H9 (cell line): ENCODE measurements at regions not wholly inside any gene's neighbourhood (a gene's known extent, or its start where the extent isn't known, plus 50 kb on each side); places are given as distances from the start of the nearest gene placed in this dataset.

ENCODE experiments used
- DNase-seq: peaks from one replicate; pipeline ENCODE4 v3.0.0-alpha.2; 2017
- H2AFZ ChIP-seq: one replicate; pipeline ENCODE4 v1.6.1; 2013; ENCODE audit warnings: mild to moderate bottlenecking, low read length, control low read depth, moderate library complexity
- H2AK5ac ChIP-seq: 2 replicates; pipeline ENCODE4 v1.6.1; 2013; ENCODE audit warnings: low read length, control low read depth, mixed read lengths; ENCODE audit not compliant: insufficient read length
- H2BK120ac ChIP-seq: one replicate; pipeline ENCODE4 v1.6.1; 2013; ENCODE audit warnings: low read depth, mild to moderate bottlenecking, low read length, control low read depth, inconsistent platforms; ENCODE audit not compliant: poor library complexity, severe bottlenecking
- H2BK12ac ChIP-seq: 2 replicates; pipeline ENCODE4 v1.6.1; 2013; ENCODE audit warnings: low read length, control low read depth, mixed read lengths, low read depth; ENCODE audit not compliant: insufficient read length
- H2BK15ac ChIP-seq: 2 replicates; pipeline ENCODE4 v1.6.1; 2013; ENCODE audit warnings: low read depth, low read length, control low read depth
- H2BK20ac ChIP-seq: one replicate; pipeline ENCODE4 v1.6.1; 2013; ENCODE audit warnings: low read depth, mild to moderate bottlenecking, low read length, control low read depth, inconsistent platforms; ENCODE audit not compliant: poor library complexity, severe bottlenecking
- H2BK5ac ChIP-seq: 2 replicates; pipeline ENCODE4 v1.6.1; 2013; ENCODE audit warnings: low read length, control low read depth, mixed read lengths; ENCODE audit not compliant: insufficient read length
- H3K14ac ChIP-seq: 2 replicates; pipeline ENCODE4 v1.6.1; 2013; ENCODE audit warnings: low read length, control low read depth; ENCODE audit not compliant: insufficient read depth
- H3K18ac ChIP-seq: 2 replicates; pipeline ENCODE4 v1.6.1; 2013; ENCODE audit warnings: low read depth, mild to moderate bottlenecking, mixed read lengths, low read length, control low read depth; ENCODE audit not compliant: insufficient read length
- H3K23ac ChIP-seq: 2 replicates; pipeline ENCODE4 v1.6.1; 2013; ENCODE audit warnings: low read length, control low read depth, mixed read lengths, low read depth; ENCODE audit not compliant: insufficient read length
- H3K23me2 ChIP-seq: 2 replicates; pipeline ENCODE4 v1.6.1; 2013; ENCODE audit warnings: low read depth, mild to moderate bottlenecking, mixed read lengths, low read length, control low read depth; ENCODE audit not compliant: insufficient read length, poor library complexity, severe bottlenecking
- H3K27ac ChIP-seq: 2 replicates; pipeline ENCODE4 v1.5.1; 2013; ENCODE audit warnings: low read length, control low read depth, mixed read lengths, low read depth; ENCODE audit not compliant: insufficient read length
- H3K27me3 ChIP-seq: 2 replicates; pipeline ENCODE4 v1.6.1; 2013; ENCODE audit warnings: low read length, control low read depth, inconsistent platforms; ENCODE audit not compliant: insufficient read depth
- H3K4ac ChIP-seq: 2 replicates; pipeline ENCODE4 v1.6.1; 2013; ENCODE audit warnings: low read depth, mild to moderate bottlenecking, control low read depth, inconsistent platforms, low read length, moderate library complexity
- H3K4me1 ChIP-seq: 2 replicates; pipeline ENCODE4 v1.6.1; 2013; ENCODE audit warnings: low read length, control low read depth, inconsistent platforms; ENCODE audit not compliant: insufficient read depth
- H3K4me2 ChIP-seq: 2 replicates; pipeline ENCODE4 v1.6.1; 2013; ENCODE audit warnings: low read length, control low read depth, mixed read lengths; ENCODE audit not compliant: insufficient read length, insufficient read depth
- H3K56ac ChIP-seq: 2 replicates; pipeline ENCODE4 v1.6.1; 2013; ENCODE audit warnings: low read depth, mild to moderate bottlenecking, mixed read lengths, low read length, control low read depth; ENCODE audit not compliant: insufficient read length
- H3K79me1 ChIP-seq: 2 replicates; pipeline ENCODE4 v1.6.1; 2013; ENCODE audit warnings: low read depth, mild to moderate bottlenecking, moderate library complexity, low read length, control low read depth, inconsistent platforms; ENCODE audit not compliant: insufficient read depth, poor library complexity, severe bottlenecking
- H3K79me2 ChIP-seq: 2 replicates; pipeline ENCODE4 v1.6.1; 2013; ENCODE audit warnings: low read length, control low read depth, inconsistent platforms; ENCODE audit not compliant: insufficient read depth
- H3K9ac ChIP-seq: 2 replicates; pipeline ENCODE4 v1.6.1; 2013; ENCODE audit warnings: low read length, control low read depth, mixed read lengths; ENCODE audit not compliant: insufficient read length; ENCODE audit errors: extremely low read depth
- H3K9me3 ChIP-seq: one replicate; pipeline ENCODE4 v1.6.1; 2013; ENCODE audit warnings: low read depth, low read length, inconsistent platforms; ENCODE audit not compliant: control insufficient read depth
- H3T11ph ChIP-seq: one replicate; pipeline ENCODE4 v1.6.1; 2013; ENCODE audit warnings: mild to moderate bottlenecking, low read length, control low read depth, inconsistent platforms
- H4K20me1 ChIP-seq: one replicate; pipeline ENCODE4 v1.6.1; 2013; ENCODE audit not compliant: control insufficient read depth, insufficient read length, insufficient read depth
- H4K5ac ChIP-seq: 2 replicates; pipeline ENCODE4 v1.6.1; 2013; ENCODE audit warnings: low read depth, mild to moderate bottlenecking, mixed read lengths, low read length, control low read depth; ENCODE audit not compliant: insufficient read length
- H4K8ac ChIP-seq: replicated peaks from 2 replicates; pipeline ENCODE4 v1.6.1; 2013; ENCODE audit warnings: low read length, control low read depth, mixed read lengths, low read depth; ENCODE audit not compliant: insufficient read length
- H4K91ac ChIP-seq: 2 replicates; pipeline ENCODE4 v1.6.1; 2013; ENCODE audit warnings: low read depth, mild to moderate bottlenecking, moderate library complexity, mixed read lengths, low read length, control low read depth; ENCODE audit not compliant: insufficient read length
- H3K27ac Mint-ChIP-seq, 3 experiments: 2 replicates in 2 of 3; 3 replicates in 1 of 3; pipeline ENCODE4 v1.8.0; 2020 to 2021; ENCODE audit warnings: mixed read lengths in 3 of 3, mild to moderate bottlenecking in 1 of 3, moderate library complexity in 1 of 3
- H3K27me3 Mint-ChIP-seq: 2 replicates; pipeline ENCODE4 v1.8.0; 2021; ENCODE audit warnings: low read depth, mild to moderate bottlenecking, moderate library complexity, mixed read lengths
- H3K36me3 Mint-ChIP-seq, 3 experiments: 2 replicates in 2 of 3; 3 replicates in 1 of 3; pipeline ENCODE4 v1.8.0; 2020 to 2021; ENCODE audit warnings: low read depth in 3 of 3, mixed read lengths in 3 of 3; ENCODE audit not compliant: insufficient read depth in 1 of 3
- H3K4me1 Mint-ChIP-seq, 2 experiments: 2 replicates each; pipeline ENCODE4 v1.8.0; 2020; ENCODE audit warnings: mixed read lengths in 2 of 2
- H3K4me3 Mint-ChIP-seq, 2 experiments: 2 replicates in 1 of 2; 3 replicates in 1 of 2; pipeline ENCODE4 v1.8.0; 2020 to 2021; ENCODE audit warnings: mild to moderate bottlenecking in 2 of 2, mixed read lengths in 2 of 2, moderate library complexity in 1 of 2
- H3K9me3 Mint-ChIP-seq, 2 experiments: 2 replicates in 1 of 2; 3 replicates in 1 of 2; pipeline ENCODE4 v1.8.0; 2020; ENCODE audit warnings: mild to moderate bottlenecking in 2 of 2, mixed read lengths in 2 of 2, moderate library complexity in 1 of 2
- CTCF ChIP-seq: fragments of 200-600 bp; sonication (generic); conservative IDR thresholded peaks from 3 replicates; pipeline ENCODE4 v1.8.0; 2021; ENCODE audit warnings: antibody characterized with exemption, mild to moderate bottlenecking
- WGBS: extraction: QIAGEN DNeasy Blood & Tissue Kit; methylation state at CpG from one replicate; pipeline ENCODE4 v1.1.7; 2013; ENCODE audit warnings: missing lambda C conversion rate, low lambda C conversion rate, mixed read lengths; ENCODE audit not compliant: insufficient read length; ENCODE audit errors: extremely low coverage; 5-methylcytosine and 5-hydroxymethylcytosine counted together

GRCh38 chr17:68706356-68706920 is 105.3 kb upstream of the FAM20A start:
- H3K9ac ChIP-seq = no peak overlapping the region
- Mint-ChIP-seq H3K27ac (no peak overlapping the region), H3K4me1 (peaks cover 8 to 12% of the 10 kb centered on the region in 2 experiments), H3K4me3 (no peak overlapping the region), H3K27me3 (no peaks in the 10 kb centered on the region), H3K36me3 (no peaks in the 10 kb centered on the region), H3K9me3 (0 out of 5 replicates have a peak, but pooled peaks cover 0 to 3% of the 10 kb centered on the region in 2 experiments)
- no peak overlapping the region for H3K23ac ChIP-seq
- no CpG with 5 or more reads among the region's 5 CpGs for WGBS
- H3K9me3 ChIP-seq = no peaks in the 10 kb centered on the region
- no peak overlapping the region for H2BK120ac ChIP-seq
- H3K4me1 ChIP-seq = no peaks in the 10 kb centered on the region
- H4K5ac ChIP-seq = no peak overlapping the region
- H2BK15ac ChIP-seq = no peak overlapping the region
- H2BK5ac ChIP-seq = no peak overlapping the region
- no peak overlapping the region for H3T11ph ChIP-seq
- no peak overlapping the region for H4K8ac ChIP-seq
- H2AK5ac ChIP-seq = no peak overlapping the region
- no peaks in the 10 kb centered on the region for H3K27me3 ChIP-seq
- no peaks in the 10 kb centered on the region for H4K20me1 ChIP-seq
- no peak overlapping the region for H3K56ac ChIP-seq
- no peak overlapping the region for H2BK12ac ChIP-seq
- no peaks in the 10 kb centered on the region for H3K79me1 ChIP-seq
- H2BK20ac ChIP-seq = no peak overlapping the region
- H2AFZ ChIP-seq = no peak overlapping the region
- H3K18ac ChIP-seq = no peak overlapping the region
- H3K4me2 ChIP-seq = no peak overlapping the region
- no peak overlapping the region for H3K27ac ChIP-seq
- H3K79me2 ChIP-seq = no peaks in the 10 kb centered on the region
- DNase-seq = no peak
- no peak overlapping the region for H4K91ac ChIP-seq
- no peak overlapping the region for H3K14ac ChIP-seq
- no peak overlapping the region for H3K4ac ChIP-seq
- H3K23me2 ChIP-seq = no peaks in the 10 kb centered on the region
- no peak for TF ChIP-seq CTCF
